ENCODE measurements at regions not wholly inside any gene's neighbourhood (a gene's known extent, or its start where the extent isn't known, plus 50 kb on each side); places are given as distances from the start of the nearest gene placed in this dataset.

- no peaks in the 10 kb centered on the region for H3K79me2 ChIP-seq (replicated peaks; ENCODE audit: insufficient read depth, low read length)
Measured at GRCh38 chr3:34183611-34184340, 385.3 kb downstream of the PDCD6IP start.

DNA sequence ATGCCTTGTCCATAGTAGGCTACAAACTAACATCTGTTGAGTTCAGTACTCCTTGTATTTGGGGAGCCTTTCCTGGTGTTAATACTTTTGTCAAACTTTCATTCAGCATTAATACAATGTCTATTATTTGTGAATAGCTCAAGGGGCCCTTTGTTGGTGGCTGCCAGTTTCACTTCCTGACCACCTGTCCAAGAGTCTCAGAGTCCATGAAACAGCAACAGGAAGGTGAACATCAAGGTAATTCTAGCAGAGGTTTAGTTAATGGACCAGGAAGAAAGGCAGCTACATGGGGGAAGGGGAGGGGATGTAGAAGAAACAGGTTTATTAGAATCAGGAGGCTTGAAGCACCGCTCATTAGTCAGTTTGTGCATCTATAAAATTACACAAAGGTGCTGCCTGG, 386.9 kb downstream of the PDCD6IP start:
- H3K9ac ChIP-seq (ENCODE audit: low read length) = no peak overlapping the region
- no peak overlapping the region for H3K27ac ChIP-seq (ENCODE audit: low read length)
- TF ChIP-seq MXI1 (conservative IDR thresholded peaks at IDR 0.05; ENCODE audit: poor library complexity, severe bottlenecking) (no peak), EP300 (conservative IDR thresholded peaks at IDR 0.05; ENCODE audit: poor library complexity, severe bottlenecking) (no peak), POLR2AphosphoS5 (IDR thresholded peaks at IDR 0.05) (no peak), SMC3 (conservative IDR thresholded peaks at IDR 0.05; ENCODE audit: poor library complexity) (no peak), RAD21 (conservative IDR thresholded peaks at IDR 0.05) (no peak), EZH2 (IDR thresholded peaks at IDR 0.05; ENCODE audit: borderline replicate concordance, insufficient read depth, low read length, poor library complexity, severe bottlenecking) (no peak), TAF1 (IDR thresholded peaks at IDR 0.05; ENCODE audit: low read depth) (no peak)
- TF ChIP-seq, protein P1, sequence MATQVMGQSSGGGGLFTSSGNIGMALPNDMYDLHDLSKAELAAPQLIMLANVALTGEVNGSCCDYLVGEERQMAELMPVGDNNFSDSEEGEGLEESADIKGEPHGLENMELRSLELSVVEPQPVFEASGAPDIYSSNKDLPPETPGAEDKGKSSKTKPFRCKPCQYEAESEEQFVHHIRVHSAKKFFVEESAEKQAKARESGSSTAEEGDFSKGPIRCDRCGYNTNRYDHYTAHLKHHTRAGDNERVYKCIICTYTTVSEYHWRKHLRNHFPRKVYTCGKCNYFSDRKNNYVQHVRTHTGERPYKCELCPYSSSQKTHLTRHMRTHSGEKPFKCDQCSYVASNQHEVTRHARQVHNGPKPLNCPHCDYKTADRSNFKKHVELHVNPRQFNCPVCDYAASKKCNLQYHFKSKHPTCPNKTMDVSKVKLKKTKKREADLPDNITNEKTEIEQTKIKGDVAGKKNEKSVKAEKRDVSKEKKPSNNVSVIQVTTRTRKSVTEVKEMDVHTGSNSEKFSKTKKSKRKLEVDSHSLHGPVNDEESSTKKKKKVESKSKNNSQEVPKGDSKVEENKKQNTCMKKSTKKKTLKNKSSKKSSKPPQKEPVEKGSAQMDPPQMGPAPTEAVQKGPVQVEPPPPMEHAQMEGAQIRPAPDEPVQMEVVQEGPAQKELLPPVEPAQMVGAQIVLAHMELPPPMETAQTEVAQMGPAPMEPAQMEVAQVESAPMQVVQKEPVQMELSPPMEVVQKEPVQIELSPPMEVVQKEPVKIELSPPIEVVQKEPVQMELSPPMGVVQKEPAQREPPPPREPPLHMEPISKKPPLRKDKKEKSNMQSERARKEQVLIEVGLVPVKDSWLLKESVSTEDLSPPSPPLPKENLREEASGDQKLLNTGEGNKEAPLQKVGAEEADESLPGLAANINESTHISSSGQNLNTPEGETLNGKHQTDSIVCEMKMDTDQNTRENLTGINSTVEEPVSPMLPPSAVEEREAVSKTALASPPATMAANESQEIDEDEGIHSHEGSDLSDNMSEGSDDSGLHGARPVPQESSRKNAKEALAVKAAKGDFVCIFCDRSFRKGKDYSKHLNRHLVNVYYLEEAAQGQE (IDR thresholded peaks at IDR 0.05; ENCODE audit: borderline replicate concordance) = no peak
- TF ChIP-seq, protein P2, sequence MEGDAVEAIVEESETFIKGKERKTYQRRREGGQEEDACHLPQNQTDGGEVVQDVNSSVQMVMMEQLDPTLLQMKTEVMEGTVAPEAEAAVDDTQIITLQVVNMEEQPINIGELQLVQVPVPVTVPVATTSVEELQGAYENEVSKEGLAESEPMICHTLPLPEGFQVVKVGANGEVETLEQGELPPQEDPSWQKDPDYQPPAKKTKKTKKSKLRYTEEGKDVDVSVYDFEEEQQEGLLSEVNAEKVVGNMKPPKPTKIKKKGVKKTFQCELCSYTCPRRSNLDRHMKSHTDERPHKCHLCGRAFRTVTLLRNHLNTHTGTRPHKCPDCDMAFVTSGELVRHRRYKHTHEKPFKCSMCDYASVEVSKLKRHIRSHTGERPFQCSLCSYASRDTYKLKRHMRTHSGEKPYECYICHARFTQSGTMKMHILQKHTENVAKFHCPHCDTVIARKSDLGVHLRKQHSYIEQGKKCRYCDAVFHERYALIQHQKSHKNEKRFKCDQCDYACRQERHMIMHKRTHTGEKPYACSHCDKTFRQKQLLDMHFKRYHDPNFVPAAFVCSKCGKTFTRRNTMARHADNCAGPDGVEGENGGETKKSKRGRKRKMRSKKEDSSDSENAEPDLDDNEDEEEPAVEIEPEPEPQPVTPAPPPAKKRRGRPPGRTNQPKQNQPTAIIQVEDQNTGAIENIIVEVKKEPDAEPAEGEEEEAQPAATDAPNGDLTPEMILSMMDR (IDR thresholded peaks at IDR 0.05; ENCODE audit: poor library complexity, severe bottlenecking) = no peak
- H3K27me3 ChIP-seq (ENCODE audit: insufficient read depth, low read depth, low read length) = no peaks in the 10 kb centered on the region
- no peaks in the 10 kb centered on the region for H3K79me2 ChIP-seq (replicated peaks; ENCODE audit: insufficient read depth, low read length)
- no peak overlapping the region for H3K4me3 ChIP-seq (ENCODE audit: low read length)
- no peaks in the 10 kb centered on the region for H4K20me1 ChIP-seq (ENCODE audit: insufficient read depth)
- no peaks in the 10 kb centered on the region for H3F3A ChIP-seq (ENCODE audit: insufficient read depth, low read length, poor library complexity, severe bottlenecking)
- H3K36me3 ChIP-seq (ENCODE audit: insufficient read depth, low read length) = no peaks in the 10 kb centered on the region
- H3K9me3 ChIP-seq (ENCODE audit: low read length) = no peaks in the 10 kb centered on the region
- H3K9me2 ChIP-seq (ENCODE audit: insufficient read depth, low read length) = no peaks in the 10 kb centered on the region
- H3K4me2 ChIP-seq (ENCODE audit: low read length) = no peak overlapping the region
- H2AFZ ChIP-seq (ENCODE audit: low read depth, low read length) = no peak overlapping the region

More at GRCh38 chr3:34183611-34184340, 385.3 kb downstream of the PDCD6IP start:
- H3K9ac ChIP-seq (ENCODE audit: low read length) = no peak overlapping the region
- TF ChIP-seq POLR2AphosphoS5 (IDR thresholded peaks at IDR 0.05) = no peak
- no peaks in the 10 kb centered on the region for H3K9me3 ChIP-seq (ENCODE audit: low read length)
- H3F3A ChIP-seq (ENCODE audit: insufficient read depth, low read length, poor library complexity, severe bottlenecking) = no peaks in the 10 kb centered on the region
- H3K4me2 ChIP-seq (ENCODE audit: low read length) = no peak overlapping the region
- H3K27ac ChIP-seq (ENCODE audit: low read length) = no peak overlapping the region
- no peak overlapping the region for H3K4me3 ChIP-seq (ENCODE audit: low read length)
- no peaks in the 10 kb centered on the region for H3K9me2 ChIP-seq (ENCODE audit: insufficient read depth, low read length)
- no peaks in the 10 kb centered on the region for H3K36me3 ChIP-seq (ENCODE audit: insufficient read depth, low read length)
- H2AFZ ChIP-seq (ENCODE audit: low read depth, low read length) = no peak overlapping the region
- H4K20me1 ChIP-seq (ENCODE audit: insufficient read depth) = no peaks in the 10 kb centered on the region
- no peaks in the 10 kb centered on the region for H3K27me3 ChIP-seq (ENCODE audit: insufficient read depth, low read depth, low read length)

All from neural cell (in vitro differentiated cells).